Thoracic aorta (tissue), 2 donors: ENCODE measurements at regions not wholly inside any gene's neighbourhood (a gene's known extent, or its start where the extent isn't known, plus 50 kb on each side); places are given as distances from the start of the nearest gene placed in this dataset.

ENCODE experiments used
- ATAC-seq: fragments of 150-250 bp; one replicate; pipeline ENCODE4 v1.8.0; 2017; ENCODE audit warnings: low read depth; ENCODE audit not compliant: insufficient number of reproducible peaks, low FRiP score
- DNase-seq: peaks from one replicate; pipeline ENCODE4 v3.0.0-alpha.2; 2020; ENCODE audit warnings: low spot score
- H3K27ac ChIP-seq, 2 donors: fragments of 200-600 bp; sonication (generic); 1 replicate in 1 of 2; 2 replicates in 1 of 2; pipeline ENCODE4 v1.5.1; 2016; ENCODE audit warnings: mild to moderate bottlenecking in 2 of 2, moderate library complexity in 2 of 2
- H3K27me3 ChIP-seq: fragments of 200-600 bp; sonication (generic); replicated peaks from 2 replicates; pipeline ENCODE4 v1.6.0; 2016; ENCODE audit warnings: mild to moderate bottlenecking; ENCODE audit not compliant: insufficient read depth
- H3K36me3 ChIP-seq: fragments of 200-600 bp; sonication (generic); one replicate; pipeline ENCODE4 v1.5.1; 2016
- H3K4me1 ChIP-seq, 2 donors: fragments of 200-600 bp; sonication (generic); 1 replicate in 1 of 2; 2 replicates in 1 of 2; pipeline versions ENCODE4 v1.5.1 to v1.6.0; 2016; ENCODE audit warnings: low read depth in 2 of 2, mild to moderate bottlenecking in 1 of 2; ENCODE audit not compliant: control insufficient read depth in 1 of 2
- H3K4me3 ChIP-seq: fragments of 200-600 bp; sonication (generic); 2 replicates; pipeline ENCODE4 v1.5.1; 2016; ENCODE audit warnings: mild to moderate bottlenecking
- H3K9me3 ChIP-seq: fragments of 200-600 bp; sonication (generic); 2 replicates; pipeline ENCODE4 v1.5.1; 2016
- TF ChIP-seq, protein P1 (sequence below): fragments of 200-600 bp; sonication (generic); IDR thresholded peaks from one replicate; pipeline ENCODE4 v1.5.1; 2019; ENCODE audit warnings: antibody characterized with exemption

DNA sequence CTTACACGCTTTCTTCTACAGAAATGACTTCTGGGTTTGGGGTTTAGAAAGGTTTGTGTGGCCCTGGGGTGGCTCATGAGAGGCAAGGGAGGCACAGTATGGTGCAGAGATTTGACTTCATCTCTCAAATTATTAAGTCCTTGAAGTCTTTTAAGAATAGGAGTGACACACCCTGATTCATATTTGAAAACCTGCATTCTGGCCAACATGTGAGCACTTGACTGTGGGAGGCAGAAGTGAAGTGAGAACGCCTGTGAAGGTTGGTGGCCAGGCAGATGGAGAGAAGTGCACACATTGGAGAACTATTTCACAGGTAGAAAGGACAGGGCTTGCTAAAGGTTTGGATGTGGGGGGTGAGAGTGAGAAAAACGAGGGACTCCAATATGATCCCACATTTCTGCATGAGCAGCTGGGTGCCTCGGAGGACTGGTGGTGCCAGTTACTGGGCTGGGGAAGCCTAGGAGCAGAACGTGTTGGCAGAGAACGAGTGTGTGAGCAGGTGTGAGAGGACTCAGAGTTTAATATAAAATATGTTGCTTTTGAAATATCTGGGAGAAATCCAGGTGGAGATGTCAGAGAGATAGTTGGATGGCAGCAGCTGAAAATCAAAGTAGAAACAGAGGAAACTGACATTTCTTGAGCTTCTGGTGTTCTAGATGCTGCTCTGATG, 240.0 kb upstream of the ADAMTSL1 start:
- no peaks in the 10 kb centered on the region for H3K9me3 ChIP-seq
- TF ChIP-seq, protein P1, sequence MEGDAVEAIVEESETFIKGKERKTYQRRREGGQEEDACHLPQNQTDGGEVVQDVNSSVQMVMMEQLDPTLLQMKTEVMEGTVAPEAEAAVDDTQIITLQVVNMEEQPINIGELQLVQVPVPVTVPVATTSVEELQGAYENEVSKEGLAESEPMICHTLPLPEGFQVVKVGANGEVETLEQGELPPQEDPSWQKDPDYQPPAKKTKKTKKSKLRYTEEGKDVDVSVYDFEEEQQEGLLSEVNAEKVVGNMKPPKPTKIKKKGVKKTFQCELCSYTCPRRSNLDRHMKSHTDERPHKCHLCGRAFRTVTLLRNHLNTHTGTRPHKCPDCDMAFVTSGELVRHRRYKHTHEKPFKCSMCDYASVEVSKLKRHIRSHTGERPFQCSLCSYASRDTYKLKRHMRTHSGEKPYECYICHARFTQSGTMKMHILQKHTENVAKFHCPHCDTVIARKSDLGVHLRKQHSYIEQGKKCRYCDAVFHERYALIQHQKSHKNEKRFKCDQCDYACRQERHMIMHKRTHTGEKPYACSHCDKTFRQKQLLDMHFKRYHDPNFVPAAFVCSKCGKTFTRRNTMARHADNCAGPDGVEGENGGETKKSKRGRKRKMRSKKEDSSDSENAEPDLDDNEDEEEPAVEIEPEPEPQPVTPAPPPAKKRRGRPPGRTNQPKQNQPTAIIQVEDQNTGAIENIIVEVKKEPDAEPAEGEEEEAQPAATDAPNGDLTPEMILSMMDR: no peak
- H3K36me3 ChIP-seq: no peaks in the 10 kb centered on the region
- H3K27me3 ChIP-seq: no peaks in the 10 kb centered on the region
- ATAC-seq: no peak
- H3K27ac ChIP-seq: no peak overlapping the region
- H3K4me1 ChIP-seq: no peaks in the 10 kb centered on the region
- DNase-seq: no peak
- H3K4me3 ChIP-seq: no peak overlapping the region

DNA sequence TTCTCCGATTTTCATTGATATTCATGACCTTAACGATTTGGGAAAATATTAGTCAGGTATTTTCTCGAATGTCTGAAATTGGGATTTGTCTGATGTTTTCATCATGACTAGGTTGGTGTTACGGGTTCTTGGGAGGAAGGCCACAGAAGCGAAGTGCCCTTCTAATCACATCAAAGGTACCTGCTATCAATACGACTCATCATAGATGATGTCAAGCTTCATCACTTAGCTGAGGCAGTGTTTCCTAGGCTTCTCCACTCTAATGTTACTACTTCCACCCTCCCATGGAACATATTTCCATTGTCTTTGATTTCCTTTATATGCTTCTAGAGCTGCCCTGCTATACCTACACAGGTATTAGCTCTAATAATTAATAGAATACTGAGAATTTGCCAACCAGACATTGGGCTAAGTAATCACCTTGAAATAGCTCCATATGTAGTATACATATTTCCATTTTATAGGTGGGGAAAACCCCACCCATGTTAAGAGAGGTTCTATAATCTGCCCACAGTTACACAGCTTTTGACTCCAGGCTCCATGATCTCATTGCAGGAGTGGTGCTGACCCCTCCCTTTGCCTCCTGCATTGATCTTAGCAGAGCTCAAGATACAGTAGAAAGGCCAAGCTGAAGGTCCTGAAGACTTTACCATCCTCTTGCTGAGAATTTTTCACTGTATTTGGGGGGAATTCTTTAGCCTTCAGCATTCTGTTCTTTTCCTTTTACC, 238.6 kb upstream of the ADAMTSL1 start:
- no peak for ATAC-seq
- Histone ChIP-seq H3K4me3 (no peak overlapping the region), H3K27ac (no peak overlapping the region), H3K27me3 (no peaks in the 10 kb centered on the region), H3K4me1 (peaks cover 0 to 12% of the 10 kb centered on the region in 2 donors), H3K9me3 (no peaks in the 10 kb centered on the region), H3K36me3 (no peaks in the 10 kb centered on the region)
- no peak for DNase-seq
- TF ChIP-seq, protein P1: no peak

DNA sequence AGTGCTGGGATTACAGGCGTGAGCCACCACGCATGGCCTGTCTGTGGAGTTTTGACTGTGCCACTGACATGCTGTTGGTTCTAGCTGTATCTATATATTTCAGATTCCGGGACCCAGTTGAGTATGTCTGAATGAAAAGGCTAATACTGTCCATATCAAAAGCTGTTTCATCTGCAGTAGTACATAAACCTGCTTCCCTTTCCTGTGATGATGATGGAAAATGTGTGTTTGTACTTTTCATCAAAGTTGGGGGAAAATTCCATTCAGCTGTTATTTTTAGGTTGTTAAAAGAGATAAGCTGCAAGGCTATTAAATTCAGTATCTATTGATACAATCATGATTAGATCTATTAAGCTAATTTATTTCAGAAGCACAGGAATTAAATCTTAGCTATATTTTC, 237.6 kb upstream of the ADAMTSL1 start:
- DNase-seq (no peak), ATAC-seq (no peak)
- Histone ChIP-seq H3K4me3 (no peak overlapping the region), H3K36me3 (no peaks in the 10 kb centered on the region), H3K27me3 (no peaks in the 10 kb centered on the region), H3K9me3 (no peaks in the 10 kb centered on the region), H3K4me1 (peaks cover 0 to 14% of the 10 kb centered on the region in 2 donors), H3K27ac (no peak overlapping the region)
- TF ChIP-seq, protein P1: no peak

DNA sequence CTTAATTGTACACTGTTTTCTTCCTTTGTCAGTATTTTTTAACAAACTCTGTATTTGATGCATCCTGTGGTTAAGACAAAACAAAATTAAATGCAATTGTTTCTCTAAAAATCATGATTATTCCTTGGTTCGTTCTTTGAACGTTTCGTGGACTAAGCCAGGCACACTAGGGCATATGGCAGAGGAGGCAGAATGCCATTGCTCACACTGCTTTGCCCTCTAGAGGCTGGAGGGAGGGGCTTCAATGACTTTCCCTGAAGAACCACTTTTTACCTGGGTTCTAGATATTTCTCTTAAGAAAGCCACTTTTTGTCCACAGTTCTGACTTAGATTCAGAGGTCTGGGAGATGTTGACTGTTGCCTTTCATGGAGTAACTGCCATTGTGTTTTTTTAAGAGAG, 236.2 kb upstream of the ADAMTSL1 start:
- H3K4me1 ChIP-seq: peaks cover 0 to 14% of the 10 kb centered on the region in 2 donors
- H3K27me3 ChIP-seq: no peaks in the 10 kb centered on the region
- TF ChIP-seq, protein P1: no peak
- DNase-seq (no peak), ATAC-seq (no peak)
- H3K9me3 ChIP-seq: no peaks in the 10 kb centered on the region
- no peaks in the 10 kb centered on the region for H3K36me3 ChIP-seq
- no peak overlapping the region for H3K4me3 ChIP-seq
- no peak overlapping the region for H3K27ac ChIP-seq

DNA sequence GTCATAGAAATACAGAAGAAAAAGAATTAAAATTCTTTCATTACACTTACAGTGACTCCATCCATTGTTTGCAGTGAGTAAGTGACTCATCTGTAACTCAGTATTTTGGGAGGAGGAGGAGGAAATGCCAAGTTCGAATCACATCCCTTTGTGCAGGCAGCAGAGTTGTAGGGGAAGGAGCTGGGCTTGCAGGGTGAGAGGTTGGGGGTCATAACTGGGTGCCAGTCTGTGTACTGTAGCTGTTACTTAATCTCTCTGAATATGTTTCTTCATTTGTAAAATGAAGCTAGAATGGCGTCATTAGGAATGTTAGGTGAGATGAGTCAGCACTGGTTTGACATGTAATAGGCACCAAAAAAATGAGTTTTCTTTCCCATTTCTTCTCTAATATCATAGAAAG, 235.7 kb upstream of the ADAMTSL1 start:
- DNase-seq (no peak), ATAC-seq (peak; percentile 27)
- no peak overlapping the region for H3K27ac ChIP-seq
- H3K4me1 ChIP-seq: peaks cover 0 to 14% of the 10 kb centered on the region in 2 donors
- no peaks in the 10 kb centered on the region for H3K9me3 ChIP-seq
- H3K4me3 ChIP-seq: no peak overlapping the region
- H3K27me3 ChIP-seq: no peaks in the 10 kb centered on the region
- TF ChIP-seq, protein P1: no peak
- H3K36me3 ChIP-seq: no peaks in the 10 kb centered on the region
